HCT116 (cell line): ENCODE measurements at regions not wholly inside any gene's neighbourhood (a gene's known extent, or its start where the extent isn't known, plus 50 kb on each side); places are given as distances from the start of the nearest gene placed in this dataset.

ENCODE experiments used
- ATAC-seq: fragments of 200-7000 bp; cut with Tn5 transposase; 2 replicates; pipeline ENCODE4 v1.9.1; 2020; ENCODE audit warnings: mild to moderate bottlenecking, moderate library complexity
- BruUV-seq: library from RNA; stranded (reverse); fragments of 400-500 nt; replicated peaks from 2 replicates; lab custom pipeline; 2021; lab: Mats Ljungman, UMichigan
- CTCF ChIA-PET: fragments of 300-600 bp; sonication (Branson Sonifier 250); formaldehyde crosslinking; loops from one replicate; lab custom pipeline; 2021; ENCODE audit warnings: antibody characterized with exemption; lab: Charles Lee
- POLR2A ChIA-PET: fragments of 300-600, 350-600 bp; sonication (Branson Sonifier 250); formaldehyde crosslinking; loops from one replicate; lab custom pipeline; 2021; ENCODE audit warnings: antibody characterized with exemption; lab: Charles Lee
- RAD21 ChIA-PET, 2 experiments: fragments of 300-600 bp; sonication (Branson Sonifier 250); formaldehyde crosslinking; loops; one replicate each; lab custom pipeline; 2023; ENCODE audit warnings: low total read pairs in 2 of 2; ENCODE audit not compliant: uncharacterized antibody in 2 of 2, unreplicated experiment in 2 of 2, low non-redundant PET in 1 of 2; lab: Charles Lee
- DNase-seq: peaks from one replicate; pipeline ENCODE4 v3.0.0-alpha.2; 2010; ENCODE audit warnings: low read depth, low spot score
- H2AFZ ChIP-seq: fragments of 200-600 bp; shearing (Covaris generic), sonication (generic); 2 replicates; pipeline ENCODE4 v1.6.1; 2017; ENCODE audit warnings: low read depth, mixed run types, mixed read lengths, antibody characterized with exemption, low read length; ENCODE audit not compliant: poor library complexity, severe bottlenecking
- H3K27ac ChIP-seq: 2 replicates; pipeline ENCODE4 v1.5.1; 2012; ENCODE audit warnings: low read depth, low read length
- H3K27me3 ChIP-seq: fragments of 200-600 bp; sonication (generic); 2 replicates; pipeline ENCODE4 v1.6.1; 2016; ENCODE audit warnings: mixed run types, low read length, mixed read lengths; ENCODE audit not compliant: insufficient read depth
- H3K36me3 ChIP-seq, 2 experiments: fragments of 200-500 bp in 1 of 2; fragments of 200-600 bp in 1 of 2; sonication (Bioruptor generic) in 1 of 2; sonication (generic) in 1 of 2; 2 replicates each; pipeline versions ENCODE4 v1.5.1 to v1.6.1; 2014 to 2016; ENCODE audit warnings: low read length in 2 of 2, inconsistent platforms in 1 of 2, mixed read lengths in 1 of 2, mixed run types in 1 of 2; ENCODE audit not compliant: insufficient read depth in 2 of 2, control insufficient read depth in 1 of 2
- H3K4me1 ChIP-seq, 2 experiments: fragments of 200-600 bp in 1 of 2; sonication (generic) in 1 of 2; 2 replicates each; pipeline versions ENCODE4 v1.5.1 to v1.6.1; 2012 to 2017; ENCODE audit warnings: low read length in 2 of 2, inconsistent platforms in 1 of 2, mild to moderate bottlenecking in 1 of 2, mixed read lengths in 1 of 2, mixed run types in 1 of 2, moderate library complexity in 1 of 2; ENCODE audit not compliant: insufficient read depth in 2 of 2, control insufficient read depth in 1 of 2
- H3K4me2 ChIP-seq: fragments of 200-600 bp; sonication (generic); 2 replicates; pipeline ENCODE4 v1.6.1; 2017; ENCODE audit warnings: mixed run types, low read length, mixed read lengths
- H3K4me3 ChIP-seq, 2 experiments: fragments of 200-600 bp in 1 of 2; sonication (generic) in 1 of 2; replicated peaks in 1 of 2; 2 replicates each; pipeline ENCODE4 v1.5.1; 2011 to 2016; ENCODE audit warnings: low read length in 2 of 2, control low read depth in 1 of 2, low read depth in 1 of 2, mild to moderate bottlenecking in 1 of 2, mixed read lengths in 1 of 2, mixed run types in 1 of 2
- H3K79me2 ChIP-seq: fragments of 200-600 bp; sonication (generic); 2 replicates; pipeline ENCODE4 v1.6.1; 2017; ENCODE audit warnings: mild to moderate bottlenecking, mixed run types, low read length, moderate library complexity, mixed read lengths; ENCODE audit not compliant: insufficient read depth
- H3K9ac ChIP-seq: fragments of 200-600 bp; sonication (generic); 2 replicates; pipeline ENCODE4 v1.6.1; 2016; ENCODE audit warnings: low read length, mixed read lengths
- H3K9me2 ChIP-seq: fragments of 200-600 bp; sonication (generic), shearing (Covaris generic); 2 replicates; pipeline ENCODE4 v1.6.1; 2017; ENCODE audit warnings: mixed run types, mild to moderate bottlenecking, moderate library complexity; ENCODE audit not compliant: insufficient read depth
- H3K9me3 ChIP-seq, 2 experiments: fragments of 200-500 bp in 1 of 2; fragments of 200-600 bp in 1 of 2; sonication (Bioruptor generic) in 1 of 2; sonication (generic) in 1 of 2; 2 replicates each; pipeline ENCODE4 v1.6.1; 2014 to 2017; ENCODE audit warnings: low read length in 2 of 2, mixed read lengths in 2 of 2, inconsistent platforms in 1 of 2, low read depth in 1 of 2, mild to moderate bottlenecking in 1 of 2, mixed run types in 1 of 2, moderate library complexity in 1 of 2; ENCODE audit not compliant: control insufficient read depth in 1 of 2, insufficient read depth in 1 of 2
- H4K20me1 ChIP-seq: fragments of 200-600 bp; sonication (generic), shearing (Covaris generic); 2 replicates; pipeline ENCODE4 v1.6.1; 2017; ENCODE audit warnings: mixed run types, mild to moderate bottlenecking, moderate library complexity; ENCODE audit not compliant: insufficient read depth
- CEBPB ChIP-seq: IDR thresholded peaks from 2 replicates; pipeline ENCODE4 v1.6.1; 2012; ENCODE audit warnings: low read depth
- EGR1 ChIP-seq: IDR thresholded peaks from 2 replicates; pipeline ENCODE4 v1.6.1; 2012; ENCODE audit warnings: low read depth
- ELF1 ChIP-seq: IDR thresholded peaks from 2 replicates; pipeline ENCODE4 v1.6.1; 2012; ENCODE audit warnings: low read depth, borderline replicate concordance
- EZH2 ChIP-seq: fragments of 200-600 bp; sonication (generic); IDR thresholded peaks from 2 replicates; pipeline ENCODE4 v1.6.1; 2017; ENCODE audit warnings: antibody characterized with exemption, mixed run types
- MAX ChIP-seq: IDR thresholded peaks from 2 replicates; pipeline ENCODE4 v1.6.1; 2012
- POLR2A ChIP-seq: IDR thresholded peaks from 2 replicates; pipeline ENCODE4 v1.7.0; 2011; ENCODE audit warnings: borderline replicate concordance; ENCODE audit not compliant: insufficient read depth, insufficient read length; ENCODE audit errors: extremely low read depth
- RAD21 ChIP-seq: IDR thresholded peaks from 2 replicates; pipeline ENCODE4 v1.6.1; 2012; ENCODE audit warnings: low read depth, mild to moderate bottlenecking
- SIN3A ChIP-seq: IDR thresholded peaks from 2 replicates; pipeline ENCODE4 v1.6.1; 2012; ENCODE audit warnings: low read depth
- SP1 ChIP-seq: IDR thresholded peaks from 2 replicates; pipeline ENCODE4 v1.6.1; 2012; ENCODE audit warnings: low read depth
- SRF ChIP-seq: IDR thresholded peaks from 2 replicates; pipeline ENCODE4 v1.6.1; 2012; ENCODE audit warnings: low read depth
- TCF7L2 ChIP-seq: IDR thresholded peaks from 2 replicates; pipeline ENCODE4 v1.7.0; 2011; ENCODE audit warnings: borderline replicate concordance, inconsistent platforms; ENCODE audit not compliant: insufficient read depth, insufficient read length; ENCODE audit errors: extremely low read depth
- YY1 ChIP-seq: IDR thresholded peaks from 2 replicates; pipeline ENCODE4 v1.6.1; 2011; ENCODE audit warnings: low read length, low read depth, moderate library complexity, mild to moderate bottlenecking; ENCODE audit not compliant: insufficient replicate concordance; ENCODE audit errors: extremely low read depth
- ZFX ChIP-seq: fragments of 450-650 bp; IDR thresholded peaks from 2 replicates; pipeline ENCODE4 v1.6.1; 2017
- intact Hi-C: fragments of 100-400 bp; cut with micrococcal nuclease; formaldehyde crosslinking; loops from 2 replicates; pipeline ENCODE4 v1.10.0; 2022
- TF ChIP-seq, protein P1 (sequence below): IDR thresholded peaks from 2 replicates; pipeline ENCODE4 v1.6.1; 2011; ENCODE audit warnings: mild to moderate bottlenecking, low read length, moderate library complexity; ENCODE audit not compliant: insufficient replicate concordance; ENCODE audit errors: extremely low read depth
- TF ChIP-seq, protein P2 (sequence below): IDR thresholded peaks from 2 replicates; pipeline ENCODE4 v1.6.1; 2012; ENCODE audit warnings: low read depth

DNA sequence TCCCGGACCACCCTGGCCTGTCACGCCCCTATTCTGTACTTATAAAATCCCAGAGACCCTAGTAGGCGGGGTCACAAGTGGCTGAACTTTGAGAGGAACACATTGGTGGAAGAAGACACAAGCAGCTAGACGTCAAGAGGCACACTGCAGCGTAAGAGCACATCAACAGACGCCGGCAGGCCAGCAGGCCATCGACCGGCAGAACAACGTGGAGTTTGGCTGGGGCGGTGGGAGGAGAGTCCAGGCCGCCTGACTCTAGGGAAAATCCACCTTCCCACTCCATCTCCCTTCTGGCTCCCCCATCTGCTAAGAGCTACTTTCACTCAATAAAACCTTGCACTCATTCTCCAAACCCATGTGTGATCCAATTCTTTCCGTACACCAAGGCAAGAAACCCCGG is 601.8 kb upstream of the CDH2 start:
- no peak overlapping the region for H3K27ac ChIP-seq
- H3K9me2 ChIP-seq, result no peaks in the 10 kb centered on the region
- ChIA-PET RAD21 (no interaction called here), CTCF (no interaction called here), POLR2A (no interaction called here)
- no peak overlapping the region for H2AFZ ChIP-seq
- no TSS peak for BruUV-seq
- no peak overlapping the region for H3K4me3 ChIP-seq
- H3K9me3 ChIP-seq, result no peaks in the 10 kb centered on the region
- ATAC-seq (no peak), DNase-seq (no peak)
- no peak for TF ChIP-seq POLR2A
- TF ChIP-seq ZFX, result no peak
- TF ChIP-seq SIN3A, result no peak
- no peak for TF ChIP-seq ELF1
- H3K36me3 ChIP-seq, result no peaks in the 10 kb centered on the region
- H3K4me2 ChIP-seq, result no peak overlapping the region
- H3K4me1 ChIP-seq, result no peaks in the 10 kb centered on the region
- no peak overlapping the region for H3K9ac ChIP-seq
- intact Hi-C loops, result no loop called here
- H3K79me2 ChIP-seq, result no peaks in the 10 kb centered on the region
- H4K20me1 ChIP-seq, result no peaks in the 10 kb centered on the region
- H3K27me3 ChIP-seq, result no peaks in the 10 kb centered on the region

DNA sequence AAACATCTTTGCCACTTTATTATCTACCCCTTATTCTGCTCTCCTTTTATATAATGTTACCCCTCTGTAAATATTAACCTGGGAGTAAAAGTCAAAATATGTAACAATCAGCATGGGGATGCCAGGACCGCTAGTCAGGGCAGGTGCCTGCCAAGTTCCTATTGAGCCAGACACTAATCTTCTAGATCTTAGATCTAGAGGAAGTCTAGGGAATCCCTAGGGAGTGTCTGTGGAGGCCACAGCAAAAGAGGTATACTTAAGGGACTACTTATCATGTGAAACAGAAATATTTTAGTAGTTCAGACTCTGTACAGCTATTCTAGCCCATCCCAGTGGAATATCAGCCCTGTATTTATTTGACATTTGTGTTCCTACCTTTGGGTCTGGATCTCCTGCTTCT is 600.8 kb upstream of the CDH2 start:
- RAD21 ChIA-PET, result no interaction called here
- Histone ChIP-seq H3K36me3 (no peaks in the 10 kb centered on the region), H4K20me1 (no peaks in the 10 kb centered on the region), H3K4me3 (no peak overlapping the region), H3K4me1 (no peaks in the 10 kb centered on the region), H3K79me2 (no peaks in the 10 kb centered on the region), H3K9me2 (no peaks in the 10 kb centered on the region), H3K4me2 (no peak overlapping the region), H2AFZ (no peak overlapping the region), H3K9ac (no peak overlapping the region), H3K27ac (no peak overlapping the region), H3K9me3 (no peaks in the 10 kb centered on the region), H3K27me3 (no peaks in the 10 kb centered on the region)
- CTCF ChIA-PET, result no interaction called here
- TF ChIP-seq, protein P1, sequence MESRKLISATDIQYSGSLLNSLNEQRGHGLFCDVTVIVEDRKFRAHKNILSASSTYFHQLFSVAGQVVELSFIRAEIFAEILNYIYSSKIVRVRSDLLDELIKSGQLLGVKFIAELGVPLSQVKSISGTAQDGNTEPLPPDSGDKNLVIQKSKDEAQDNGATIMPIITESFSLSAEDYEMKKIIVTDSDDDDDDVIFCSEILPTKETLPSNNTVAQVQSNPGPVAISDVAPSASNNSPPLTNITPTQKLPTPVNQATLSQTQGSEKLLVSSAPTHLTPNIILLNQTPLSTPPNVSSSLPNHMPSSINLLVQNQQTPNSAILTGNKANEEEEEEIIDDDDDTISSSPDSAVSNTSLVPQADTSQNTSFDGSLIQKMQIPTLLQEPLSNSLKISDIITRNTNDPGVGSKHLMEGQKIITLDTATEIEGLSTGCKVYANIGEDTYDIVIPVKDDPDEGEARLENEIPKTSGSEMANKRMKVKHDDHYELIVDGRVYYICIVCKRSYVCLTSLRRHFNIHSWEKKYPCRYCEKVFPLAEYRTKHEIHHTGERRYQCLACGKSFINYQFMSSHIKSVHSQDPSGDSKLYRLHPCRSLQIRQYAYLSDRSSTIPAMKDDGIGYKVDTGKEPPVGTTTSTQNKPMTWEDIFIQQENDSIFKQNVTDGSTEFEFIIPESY, result no peak
- no peak for TF ChIP-seq RAD21
- TF ChIP-seq SP1, result no peak
- no peak for TF ChIP-seq YY1
- TF ChIP-seq, protein P2, sequence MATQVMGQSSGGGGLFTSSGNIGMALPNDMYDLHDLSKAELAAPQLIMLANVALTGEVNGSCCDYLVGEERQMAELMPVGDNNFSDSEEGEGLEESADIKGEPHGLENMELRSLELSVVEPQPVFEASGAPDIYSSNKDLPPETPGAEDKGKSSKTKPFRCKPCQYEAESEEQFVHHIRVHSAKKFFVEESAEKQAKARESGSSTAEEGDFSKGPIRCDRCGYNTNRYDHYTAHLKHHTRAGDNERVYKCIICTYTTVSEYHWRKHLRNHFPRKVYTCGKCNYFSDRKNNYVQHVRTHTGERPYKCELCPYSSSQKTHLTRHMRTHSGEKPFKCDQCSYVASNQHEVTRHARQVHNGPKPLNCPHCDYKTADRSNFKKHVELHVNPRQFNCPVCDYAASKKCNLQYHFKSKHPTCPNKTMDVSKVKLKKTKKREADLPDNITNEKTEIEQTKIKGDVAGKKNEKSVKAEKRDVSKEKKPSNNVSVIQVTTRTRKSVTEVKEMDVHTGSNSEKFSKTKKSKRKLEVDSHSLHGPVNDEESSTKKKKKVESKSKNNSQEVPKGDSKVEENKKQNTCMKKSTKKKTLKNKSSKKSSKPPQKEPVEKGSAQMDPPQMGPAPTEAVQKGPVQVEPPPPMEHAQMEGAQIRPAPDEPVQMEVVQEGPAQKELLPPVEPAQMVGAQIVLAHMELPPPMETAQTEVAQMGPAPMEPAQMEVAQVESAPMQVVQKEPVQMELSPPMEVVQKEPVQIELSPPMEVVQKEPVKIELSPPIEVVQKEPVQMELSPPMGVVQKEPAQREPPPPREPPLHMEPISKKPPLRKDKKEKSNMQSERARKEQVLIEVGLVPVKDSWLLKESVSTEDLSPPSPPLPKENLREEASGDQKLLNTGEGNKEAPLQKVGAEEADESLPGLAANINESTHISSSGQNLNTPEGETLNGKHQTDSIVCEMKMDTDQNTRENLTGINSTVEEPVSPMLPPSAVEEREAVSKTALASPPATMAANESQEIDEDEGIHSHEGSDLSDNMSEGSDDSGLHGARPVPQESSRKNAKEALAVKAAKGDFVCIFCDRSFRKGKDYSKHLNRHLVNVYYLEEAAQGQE, result no peak
- no peak for TF ChIP-seq EZH2
- no peak for TF ChIP-seq TCF7L2
- no peak for TF ChIP-seq CEBPB
- no peak for TF ChIP-seq SIN3A
- TF ChIP-seq POLR2A, result no peak
- no peak for TF ChIP-seq MAX
- no peak for TF ChIP-seq EGR1
- TF ChIP-seq ELF1, result no peak
- TF ChIP-seq SRF, result no peak
- BruUV-seq, result no TSS peak
- ATAC-seq (no peak), DNase-seq (no peak)
- POLR2A ChIA-PET, result no interaction called here
- intact Hi-C loops, result no loop called here
